BLaER1 (cell line): ENCODE measurements at regions not wholly inside any gene's neighbourhood (a gene's known extent, or its start where the extent isn't known, plus 50 kb on each side); places are given as distances from the start of the nearest gene placed in this dataset.

Experiments used
- H3K27ac ChIP-seq: shearing (Covaris generic); formaldehyde crosslinking; 2 replicates; pipeline ENCODE4 v1.8.1; 2022
- H3K27me3 ChIP-seq: shearing (Covaris generic); formaldehyde crosslinking; 2 replicates; pipeline ENCODE4 v1.8.1; 2022
- H3K36me3 ChIP-seq: shearing (Covaris generic); formaldehyde crosslinking; 2 replicates; pipeline ENCODE4 v1.8.1; 2022
- H3K4me1 ChIP-seq: shearing (Covaris generic); formaldehyde crosslinking; 2 replicates; pipeline ENCODE4 v1.8.1; 2022
- H3K4me2 ChIP-seq: shearing (Covaris generic); formaldehyde crosslinking; 2 replicates; pipeline ENCODE4 v1.8.1; 2022
- H3K4me3 ChIP-seq: shearing (Covaris generic); formaldehyde crosslinking; 2 replicates; pipeline ENCODE4 v1.8.1; 2022
- H3K9ac ChIP-seq: shearing (Covaris generic); formaldehyde crosslinking; 2 replicates; pipeline ENCODE4 v1.8.1; 2022
- H3K9me3 ChIP-seq: shearing (Covaris generic); formaldehyde crosslinking; 2 replicates; pipeline ENCODE4 v1.8.1; 2022
- H4K20me1 ChIP-seq: shearing (Covaris generic); formaldehyde crosslinking; 2 replicates; pipeline ENCODE4 v1.8.1; 2022
- Cebpa-rat ChIP-seq: shearing (Covaris generic); IDR thresholded peaks from 2 replicates; pipeline ENCODE4 v1.8.1; 2022

GRCh38 chr14:96661244-96661969 lies 135.8 kb upstream of the VRK1 start:
- Histone ChIP-seq H3K9me3 (peaks cover 5% of the 10 kb centered on the region; the same call in 1 of the 2 replicates), H3K36me3 (no peaks in the 10 kb centered on the region), H3K27ac (no peak overlapping the region), H3K4me3 (no peak overlapping the region), H4K20me1 (no peaks in the 10 kb centered on the region), H3K9ac (no peak overlapping the region), H3K4me2 (no peak overlapping the region), H3K27me3 (no peaks in the 10 kb centered on the region), H3K4me1 (peaks cover 7% of the 10 kb centered on the region)
- TF ChIP-seq Cebpa-rat = no peak

- Histone ChIP-seq H3K4me3 (no peak overlapping the region), H3K4me2 (no peak overlapping the region), H3K27me3 (no peaks in the 10 kb centered on the region), H3K4me1 (peaks cover 7% of the 10 kb centered on the region), H3K9me3 (no peaks in the 10 kb centered on the region), H3K27ac (no peak overlapping the region), H3K9ac (no peak overlapping the region), H4K20me1 (no peaks in the 10 kb centered on the region), H3K36me3 (no peaks in the 10 kb centered on the region)
- TF ChIP-seq Cebpa-rat = no peak
These were observed 134.8 kb upstream of the VRK1 start for GRCh38 chr14:96662116-96662970.

- H3K9me3 ChIP-seq = no peaks in the 10 kb centered on the region
- no peak overlapping the region for H3K9ac ChIP-seq
- H3K4me3 ChIP-seq = no peak overlapping the region
These were observed 134.1 kb upstream of the VRK1 start for GRCh38 chr14:96663076-96663475.

GRCh38 chr14:96663491-96664067 lies 133.6 kb upstream of the VRK1 start:
- H3K4me3 ChIP-seq = no peak overlapping the region
- H3K36me3 ChIP-seq = no peaks in the 10 kb centered on the region
- no peak overlapping the region for H3K4me2 ChIP-seq
- H3K27me3 ChIP-seq = no peaks in the 10 kb centered on the region
- no peak overlapping the region for H3K9ac ChIP-seq
- no peak for TF ChIP-seq Cebpa-rat
- no peaks in the 10 kb centered on the region for H4K20me1 ChIP-seq
- peaks cover 7% of the 10 kb centered on the region for H3K4me1 ChIP-seq
- no peak overlapping the region for H3K27ac ChIP-seq
- no peaks in the 10 kb centered on the region for H3K9me3 ChIP-seq

More at GRCh38 chr14:96663076-96663475, 134.1 kb upstream of the VRK1 start:
- Histone ChIP-seq H4K20me1 (no peaks in the 10 kb centered on the region), H3K27ac (no peak overlapping the region), H3K4me1 (peaks cover 7% of the 10 kb centered on the region), H3K4me2 (no peak overlapping the region), H3K27me3 (no peaks in the 10 kb centered on the region), H3K36me3 (no peaks in the 10 kb centered on the region)
- TF ChIP-seq Cebpa-rat = no peak

- Histone ChIP-seq H3K4me3 (no peak overlapping the region), H3K27ac (no peak overlapping the region), H3K9ac (no peak overlapping the region), H4K20me1 (no peaks in the 10 kb centered on the region), H3K4me1 (no peaks in the 10 kb centered on the region), H3K9me3 (no peaks in the 10 kb centered on the region), H3K27me3 (no peaks in the 10 kb centered on the region), H3K36me3 (no peaks in the 10 kb centered on the region), H3K4me2 (no peak overlapping the region)
- TF ChIP-seq Cebpa-rat = no peak
These were observed 131.1 kb upstream of the VRK1 start for GRCh38 chr14:96666088-96666487.

- H4K20me1 ChIP-seq = no peaks in the 10 kb centered on the region
- H3K9me3 ChIP-seq = no peaks in the 10 kb centered on the region
- H3K27me3 ChIP-seq = no peaks in the 10 kb centered on the region
- no peaks in the 10 kb centered on the region for H3K36me3 ChIP-seq
- H3K4me2 ChIP-seq = no peak overlapping the region
- H3K27ac ChIP-seq = no peak overlapping the region
- no peak overlapping the region for H3K4me3 ChIP-seq
- peaks cover 12% of the 10 kb centered on the region for H3K4me1 ChIP-seq
- H3K9ac ChIP-seq = no peak overlapping the region
- no peak for TF ChIP-seq Cebpa-rat
These were observed 126.8 kb upstream of the VRK1 start for GRCh38 chr14:96670391-96670790.

GRCh38 chr14:96671218-96671617 lies 126.0 kb upstream of the VRK1 start:
- Histone ChIP-seq H4K20me1 (no peaks in the 10 kb centered on the region), H3K27me3 (no peaks in the 10 kb centered on the region), H3K4me3 (no peak overlapping the region), H3K4me1 (peaks cover 12% of the 10 kb centered on the region), H3K36me3 (no peaks in the 10 kb centered on the region), H3K9me3 (no peaks in the 10 kb centered on the region), H3K27ac (no peak overlapping the region), H3K4me2 (no peak overlapping the region), H3K9ac (no peak overlapping the region)
- TF ChIP-seq Cebpa-rat = no peak

GRCh38 chr14:96673706-96674105 lies 123.5 kb upstream of the VRK1 start:
- no peaks in the 10 kb centered on the region for H4K20me1 ChIP-seq
- no peak overlapping the region for H3K4me3 ChIP-seq
- H3K36me3 ChIP-seq = no peaks in the 10 kb centered on the region
- H3K9me3 ChIP-seq = no peaks in the 10 kb centered on the region
- TF ChIP-seq Cebpa-rat = no peak
- no peak overlapping the region for H3K27ac ChIP-seq
- no peak overlapping the region for H3K9ac ChIP-seq
- peak overlapping the region; percentile 43 for H3K4me2 ChIP-seq
- no peaks in the 10 kb centered on the region for H3K27me3 ChIP-seq
- peaks cover 12% of the 10 kb centered on the region for H3K4me1 ChIP-seq

- H3K36me3 ChIP-seq = no peaks in the 10 kb centered on the region
- TF ChIP-seq Cebpa-rat = no peak
- H3K27ac ChIP-seq = no peak overlapping the region
- H3K27me3 ChIP-seq = no peaks in the 10 kb centered on the region
- peak overlapping the region; percentile 43 for H3K4me2 ChIP-seq
- no peak overlapping the region for H3K4me3 ChIP-seq
- H3K4me1 ChIP-seq = peaks cover 12% of the 10 kb centered on the region
- no peak overlapping the region for H3K9ac ChIP-seq
- H3K9me3 ChIP-seq = no peaks in the 10 kb centered on the region
- no peaks in the 10 kb centered on the region for H4K20me1 ChIP-seq
These were observed 123.1 kb upstream of the VRK1 start for GRCh38 chr14:96674121-96674520.

- Histone ChIP-seq H3K9ac (no peak overlapping the region), H3K4me2 (no peak overlapping the region), H3K4me1 (peaks cover 12% of the 10 kb centered on the region), H3K36me3 (no peaks in the 10 kb centered on the region), H3K27ac (no peak overlapping the region), H3K27me3 (no peaks in the 10 kb centered on the region), H3K9me3 (no peaks in the 10 kb centered on the region), H4K20me1 (no peaks in the 10 kb centered on the region), H3K4me3 (no peak overlapping the region)
- TF ChIP-seq Cebpa-rat = no peak
These were observed 121.0 kb upstream of the VRK1 start for GRCh38 chr14:96676166-96676565.
